ENCODE measurements at regions not wholly inside any gene's neighbourhood (a gene's known extent, or its start where the extent isn't known, plus 50 kb on each side); places are given as distances from the start of the nearest gene placed in this dataset.

- Mint-ChIP-seq H3K36me3 (ENCODE audit: low read depth) (no peaks in the 10 kb centered on the region), H3K27ac (no peak overlapping the region), H3K9me3 (peaks cover 50% of the 10 kb centered on the region), H3K27me3 (ENCODE audit: low read depth) (no peaks in the 10 kb centered on the region), H3K4me1 (ENCODE audit: low read depth) (no peaks in the 10 kb centered on the region), H3K4me3 (ENCODE audit: low read depth) (no peak overlapping the region)
- intact Hi-C loops (cut with micrococcal nuclease): no loop called here
- DNase-seq (ENCODE audit: low spot score): no peak
These were observed 637.9 kb upstream of the DPP6 start for GRCh38 chr7:153414288-153414629.

- intact Hi-C loops (cut with micrococcal nuclease): no loop called here
- H3K9me3 Mint-ChIP-seq: peaks cover 42% of the 10 kb centered on the region
- no peak overlapping the region for H3K4me3 Mint-ChIP-seq (ENCODE audit: low read depth)
- no peak for DNase-seq (ENCODE audit: low spot score)
- H3K36me3 Mint-ChIP-seq (ENCODE audit: low read depth): no peaks in the 10 kb centered on the region
- H3K27ac Mint-ChIP-seq: no peak overlapping the region
- no peaks in the 10 kb centered on the region for H3K27me3 Mint-ChIP-seq (ENCODE audit: low read depth)
- no peaks in the 10 kb centered on the region for H3K4me1 Mint-ChIP-seq (ENCODE audit: low read depth)
These were observed 636.6 kb upstream of the DPP6 start for GRCh38 chr7:153415632-153416031.

- intact Hi-C loops (cut with micrococcal nuclease): no loop called here
- Mint-ChIP-seq H3K27me3 (ENCODE audit: low read depth) (no peaks in the 10 kb centered on the region), H3K4me1 (ENCODE audit: low read depth) (no peaks in the 10 kb centered on the region), H3K27ac (no peak overlapping the region), H3K9me3 (no peaks in the 10 kb centered on the region), H3K36me3 (ENCODE audit: low read depth) (no peaks in the 10 kb centered on the region), H3K4me3 (ENCODE audit: low read depth) (no peak overlapping the region)
- no peak for DNase-seq (ENCODE audit: low spot score)
These were observed 629.6 kb upstream of the DPP6 start for GRCh38 chr7:153422291-153423209.

- Mint-ChIP-seq H3K4me1 (ENCODE audit: low read depth) (no peaks in the 10 kb centered on the region), H3K27ac (no peak overlapping the region), H3K9me3 (no peaks in the 10 kb centered on the region), H3K4me3 (ENCODE audit: low read depth) (no peak overlapping the region), H3K27me3 (ENCODE audit: low read depth) (no peaks in the 10 kb centered on the region), H3K36me3 (ENCODE audit: low read depth) (no peaks in the 10 kb centered on the region)
- intact Hi-C loops (cut with micrococcal nuclease): no loop called here
- DNase-seq (ENCODE audit: low spot score): no peak
These were observed 629.0 kb upstream of the DPP6 start for GRCh38 chr7:153423210-153423590.

GRCh38 chr7:153430931-153431330 lies 621.3 kb upstream of the DPP6 start:
- H3K4me3 Mint-ChIP-seq (ENCODE audit: low read depth): no peak overlapping the region
- peaks cover 40% of the 10 kb centered on the region for H3K9me3 Mint-ChIP-seq
- no peaks in the 10 kb centered on the region for H3K36me3 Mint-ChIP-seq (ENCODE audit: low read depth)
- no peak for DNase-seq (ENCODE audit: low spot score)
- no peaks in the 10 kb centered on the region for H3K4me1 Mint-ChIP-seq (ENCODE audit: low read depth)
- no peak overlapping the region for H3K27ac Mint-ChIP-seq
- H3K27me3 Mint-ChIP-seq (ENCODE audit: low read depth): no peaks in the 10 kb centered on the region
- intact Hi-C loops (cut with micrococcal nuclease): no loop called here

- no peak overlapping the region for H3K27ac Mint-ChIP-seq
- no peaks in the 10 kb centered on the region for H3K4me1 Mint-ChIP-seq (ENCODE audit: low read depth)
- intact Hi-C loops (cut with micrococcal nuclease): no loop called here
- no peak for DNase-seq (ENCODE audit: low spot score)
- H3K27me3 Mint-ChIP-seq (ENCODE audit: low read depth): no peaks in the 10 kb centered on the region
- no peaks in the 10 kb centered on the region for H3K36me3 Mint-ChIP-seq (ENCODE audit: low read depth)
- H3K9me3 Mint-ChIP-seq: peaks cover 48% of the 10 kb centered on the region
- no peak overlapping the region for H3K4me3 Mint-ChIP-seq (ENCODE audit: low read depth)
These were observed 620.1 kb upstream of the DPP6 start for GRCh38 chr7:153432063-153432462.

- H3K36me3 Mint-ChIP-seq (ENCODE audit: low read depth): no peaks in the 10 kb centered on the region
- no peak overlapping the region for H3K27ac Mint-ChIP-seq
- intact Hi-C loops (cut with micrococcal nuclease): no loop called here
- peaks cover 53% of the 10 kb centered on the region for H3K9me3 Mint-ChIP-seq
- no peak overlapping the region for H3K4me3 Mint-ChIP-seq (ENCODE audit: low read depth)
- no peak for DNase-seq (ENCODE audit: low spot score)
- no peaks in the 10 kb centered on the region for H3K27me3 Mint-ChIP-seq (ENCODE audit: low read depth)
- H3K4me1 Mint-ChIP-seq (ENCODE audit: low read depth): no peaks in the 10 kb centered on the region
These were observed 619.0 kb upstream of the DPP6 start for GRCh38 chr7:153433223-153433622.

- H3K9me3 Mint-ChIP-seq: peaks cover 23% of the 10 kb centered on the region
- intact Hi-C loops (cut with micrococcal nuclease): no loop called here
- no peaks in the 10 kb centered on the region for H3K4me1 Mint-ChIP-seq (ENCODE audit: low read depth)
- no peak overlapping the region for H3K27ac Mint-ChIP-seq
- H3K4me3 Mint-ChIP-seq (ENCODE audit: low read depth): no peak overlapping the region
- H3K36me3 Mint-ChIP-seq (ENCODE audit: low read depth): no peaks in the 10 kb centered on the region
- DNase-seq (ENCODE audit: low spot score): no peak
- no peaks in the 10 kb centered on the region for H3K27me3 Mint-ChIP-seq (ENCODE audit: low read depth)
These were observed 611.5 kb upstream of the DPP6 start for GRCh38 chr7:153440715-153441114.

- Mint-ChIP-seq H3K4me1 (ENCODE audit: low read depth) (no peaks in the 10 kb centered on the region), H3K9me3 (peaks cover 7% of the 10 kb centered on the region), H3K27ac (no peak overlapping the region), H3K36me3 (ENCODE audit: low read depth) (no peaks in the 10 kb centered on the region), H3K4me3 (ENCODE audit: low read depth) (no peak overlapping the region), H3K27me3 (ENCODE audit: low read depth) (no peaks in the 10 kb centered on the region)
- intact Hi-C loops (cut with micrococcal nuclease): no loop called here
- no peak for DNase-seq (ENCODE audit: low spot score)
These were observed 609.0 kb upstream of the DPP6 start for GRCh38 chr7:153443032-153443701.

- H3K9me3 Mint-ChIP-seq: peaks cover 7% of the 10 kb centered on the region
These were observed 607.6 kb upstream of the DPP6 start for GRCh38 chr7:153444641-153445040.

GRCh38 chr7:153445641-153446040 lies 606.6 kb upstream of the DPP6 start:
- H3K4me3 Mint-ChIP-seq (ENCODE audit: low read depth): no peak overlapping the region
- H3K9me3 Mint-ChIP-seq: peaks cover 7% of the 10 kb centered on the region
- intact Hi-C loops (cut with micrococcal nuclease): no loop called here
- H3K27ac Mint-ChIP-seq: no peak overlapping the region
- no peaks in the 10 kb centered on the region for H3K4me1 Mint-ChIP-seq (ENCODE audit: low read depth)
- H3K27me3 Mint-ChIP-seq (ENCODE audit: low read depth): no peaks in the 10 kb centered on the region
- no peak for DNase-seq (ENCODE audit: low spot score)
- no peaks in the 10 kb centered on the region for H3K36me3 Mint-ChIP-seq (ENCODE audit: low read depth)

More at GRCh38 chr7:153444641-153445040, 607.6 kb upstream of the DPP6 start:
- H3K4me1 Mint-ChIP-seq (ENCODE audit: low read depth): no peaks in the 10 kb centered on the region
- no peak overlapping the region for H3K27ac Mint-ChIP-seq
- intact Hi-C loops (cut with micrococcal nuclease): no loop called here
- H3K4me3 Mint-ChIP-seq (ENCODE audit: low read depth): no peak overlapping the region
- no peaks in the 10 kb centered on the region for H3K27me3 Mint-ChIP-seq (ENCODE audit: low read depth)
- no peaks in the 10 kb centered on the region for H3K36me3 Mint-ChIP-seq (ENCODE audit: low read depth)
- no peak for DNase-seq (ENCODE audit: low spot score)

GRCh38 chr7:153446490-153446889 lies 605.7 kb upstream of the DPP6 start:
- H3K4me1 Mint-ChIP-seq (ENCODE audit: low read depth): no peaks in the 10 kb centered on the region
- no peaks in the 10 kb centered on the region for H3K27me3 Mint-ChIP-seq (ENCODE audit: low read depth)
- H3K36me3 Mint-ChIP-seq (ENCODE audit: low read depth): no peaks in the 10 kb centered on the region
- no peak overlapping the region for H3K27ac Mint-ChIP-seq
- no peak overlapping the region for H3K4me3 Mint-ChIP-seq (ENCODE audit: low read depth)
- intact Hi-C loops (cut with micrococcal nuclease): no loop called here
- H3K9me3 Mint-ChIP-seq: peaks cover 5% of the 10 kb centered on the region
- DNase-seq (ENCODE audit: low spot score): no peak

- no peak overlapping the region for H3K27ac Mint-ChIP-seq
- no peaks in the 10 kb centered on the region for H3K27me3 Mint-ChIP-seq (ENCODE audit: low read depth)
- H3K4me1 Mint-ChIP-seq (ENCODE audit: low read depth): no peaks in the 10 kb centered on the region
- no peaks in the 10 kb centered on the region for H3K36me3 Mint-ChIP-seq (ENCODE audit: low read depth)
- no peak overlapping the region for H3K4me3 Mint-ChIP-seq (ENCODE audit: low read depth)
- intact Hi-C loops (cut with micrococcal nuclease): no loop called here
- H3K9me3 Mint-ChIP-seq: peaks cover 9% of the 10 kb centered on the region
- no peak for DNase-seq (ENCODE audit: low spot score)
These were observed 605.2 kb upstream of the DPP6 start for GRCh38 chr7:153447011-153447410.
